PC-9 (cell line): ENCODE measurements at regions not wholly inside any gene's neighbourhood (a gene's known extent, or its start where the extent isn't known, plus 50 kb on each side); places are given as distances from the start of the nearest gene placed in this dataset.

ENCODE experiments used
- BruUV-seq: library from RNA; stranded (reverse); fragments of 400-500 nt; replicated peaks from 2 replicates; lab custom pipeline; 2021; lab: Mats Ljungman, UMichigan
- CTCF ChIA-PET: fragments of 300-600 bp; sonication (Branson Sonifier 250); formaldehyde crosslinking; loops from one replicate; lab custom pipeline; 2022; ENCODE audit warnings: antibody characterized with exemption; lab: Charles Lee
- POLR2A ChIA-PET: fragments of 300-600 bp; sonication (Branson Sonifier 250); formaldehyde crosslinking; loops from one replicate; lab custom pipeline; 2022; ENCODE audit warnings: antibody characterized with exemption; ENCODE audit not compliant: unreplicated experiment; lab: Charles Lee
- DNase-seq, 2 experiments: peaks; one replicate each; pipeline versions ENCODE4 v3.0.0 to v3.0.0-alpha.2; 2015 to 2022; ENCODE audit warnings: mixed read lengths in 1 of 2
- H2AFZ ChIP-seq: fragments of 200-600 bp; sonication (generic); 2 replicates; pipeline ENCODE4 v1.8.1; 2017; ENCODE audit warnings: antibody characterized with exemption
- H3F3A ChIP-seq: fragments of 200-600 bp; sonication (generic); 2 replicates; pipeline ENCODE4 v1.8.1; 2017; ENCODE audit warnings: antibody characterized with exemption, mild to moderate bottlenecking, low read depth; ENCODE audit not compliant: insufficient read depth
- H3K27ac ChIP-seq: fragments of 200-600 bp; sonication (generic); 2 replicates; pipeline ENCODE4 v1.6.1; 2016; ENCODE audit warnings: mixed run types
- H3K27me3 ChIP-seq: fragments of 200-600 bp; sonication (generic); 2 replicates; pipeline ENCODE4 v1.6.1; 2016; ENCODE audit warnings: low read depth, mixed run types; ENCODE audit not compliant: insufficient read depth
- H3K36me3 ChIP-seq: fragments of 200-600 bp; sonication (generic); 2 replicates; pipeline ENCODE4 v1.6.1; 2016; ENCODE audit warnings: low read depth, mixed run types
- H3K4me1 ChIP-seq: fragments of 200-600 bp; sonication (generic); replicated peaks from 2 replicates; pipeline ENCODE4 v1.6.1; 2016; ENCODE audit warnings: mixed run types; ENCODE audit not compliant: insufficient read depth
- H3K4me2 ChIP-seq: fragments of 200-600 bp; sonication (generic); 2 replicates; pipeline ENCODE4 v1.6.1; 2017; ENCODE audit warnings: mixed run types
- H3K4me3 ChIP-seq: fragments of 200-600 bp; sonication (generic); 2 replicates; pipeline ENCODE4 v1.6.1; 2016; ENCODE audit warnings: mixed run types
- H3K79me2 ChIP-seq: fragments of 200-600 bp; sonication (generic); 2 replicates; pipeline ENCODE4 v1.6.1; 2017; ENCODE audit warnings: low read depth, mixed run types
- H3K9me2 ChIP-seq: fragments of 200-600 bp; sonication (generic); 2 replicates; pipeline ENCODE4 v1.8.1; 2017; ENCODE audit warnings: mild to moderate bottlenecking; ENCODE audit not compliant: insufficient read depth
- H3K9me3 ChIP-seq: fragments of 200-600 bp; sonication (generic); 2 replicates; pipeline ENCODE4 v1.8.1; 2016; ENCODE audit warnings: low read depth; ENCODE audit not compliant: insufficient read depth
- H4K20me1 ChIP-seq: fragments of 200-600 bp; sonication (generic); 2 replicates; pipeline ENCODE4 v1.8.1; 2017; ENCODE audit not compliant: insufficient read depth
- EZH2 ChIP-seq: fragments of 200-600 bp; sonication (generic); IDR thresholded peaks from 2 replicates; pipeline ENCODE4 v1.8.0; 2017; ENCODE audit warnings: antibody characterized with exemption, low read depth
- intact Hi-C: fragments of 100-400 bp; cut with micrococcal nuclease; formaldehyde crosslinking; loops from one replicate; pipeline ENCODE4 v1.10.0; 2022; ENCODE audit not compliant: unreplicated experiment
- TF ChIP-seq, protein P1 (sequence below): fragments of 200-600 bp; sonication (generic); conservative IDR thresholded peaks from 2 replicates; pipeline ENCODE4 v1.6.1; 2017; ENCODE audit warnings: mixed run types, antibody characterized with exemption, mild to moderate bottlenecking, moderate library complexity

DNA sequence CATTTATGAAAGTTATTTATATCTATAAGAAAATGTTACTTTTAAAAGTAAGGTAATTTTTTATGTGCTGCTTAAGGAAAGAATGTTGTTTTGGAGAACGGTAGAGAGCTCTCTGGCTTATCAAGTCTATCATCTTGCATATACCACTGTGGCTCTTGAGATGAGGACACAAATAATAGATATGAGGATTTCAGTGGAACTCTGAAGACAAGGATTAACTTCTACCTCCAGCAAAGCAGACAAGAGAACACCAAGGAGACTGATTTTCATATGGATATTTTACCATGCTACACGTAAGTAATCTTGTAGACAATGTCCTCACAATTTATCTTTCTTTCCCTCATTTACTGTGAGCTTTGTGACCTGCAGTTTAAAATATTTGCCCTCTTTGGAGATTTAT, 557.5 kb upstream of the NDST4 start:
- H3K4me2 ChIP-seq: no peak overlapping the region
- H3F3A ChIP-seq: no peaks in the 10 kb centered on the region
- BruUV-seq: no TSS peak
- H3K4me1 ChIP-seq: no peaks in the 10 kb centered on the region
- CTCF ChIA-PET: no interaction called here
- H3K27ac ChIP-seq: no peak overlapping the region
- no peak for DNase-seq
- no peaks in the 10 kb centered on the region for H3K9me2 ChIP-seq
- intact Hi-C loops: no loop called here
- H3K9me3 ChIP-seq: no peaks in the 10 kb centered on the region
- H2AFZ ChIP-seq: no peak overlapping the region
- H4K20me1 ChIP-seq: no peaks in the 10 kb centered on the region
- POLR2A ChIA-PET: no interaction called here
- H3K27me3 ChIP-seq: no peaks in the 10 kb centered on the region
- H3K4me3 ChIP-seq: no peak overlapping the region
- H3K79me2 ChIP-seq: no peaks in the 10 kb centered on the region
- H3K36me3 ChIP-seq: no peaks in the 10 kb centered on the region
- TF ChIP-seq EZH2: no peak
- TF ChIP-seq, protein P1, sequence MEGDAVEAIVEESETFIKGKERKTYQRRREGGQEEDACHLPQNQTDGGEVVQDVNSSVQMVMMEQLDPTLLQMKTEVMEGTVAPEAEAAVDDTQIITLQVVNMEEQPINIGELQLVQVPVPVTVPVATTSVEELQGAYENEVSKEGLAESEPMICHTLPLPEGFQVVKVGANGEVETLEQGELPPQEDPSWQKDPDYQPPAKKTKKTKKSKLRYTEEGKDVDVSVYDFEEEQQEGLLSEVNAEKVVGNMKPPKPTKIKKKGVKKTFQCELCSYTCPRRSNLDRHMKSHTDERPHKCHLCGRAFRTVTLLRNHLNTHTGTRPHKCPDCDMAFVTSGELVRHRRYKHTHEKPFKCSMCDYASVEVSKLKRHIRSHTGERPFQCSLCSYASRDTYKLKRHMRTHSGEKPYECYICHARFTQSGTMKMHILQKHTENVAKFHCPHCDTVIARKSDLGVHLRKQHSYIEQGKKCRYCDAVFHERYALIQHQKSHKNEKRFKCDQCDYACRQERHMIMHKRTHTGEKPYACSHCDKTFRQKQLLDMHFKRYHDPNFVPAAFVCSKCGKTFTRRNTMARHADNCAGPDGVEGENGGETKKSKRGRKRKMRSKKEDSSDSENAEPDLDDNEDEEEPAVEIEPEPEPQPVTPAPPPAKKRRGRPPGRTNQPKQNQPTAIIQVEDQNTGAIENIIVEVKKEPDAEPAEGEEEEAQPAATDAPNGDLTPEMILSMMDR: no peak

DNA sequence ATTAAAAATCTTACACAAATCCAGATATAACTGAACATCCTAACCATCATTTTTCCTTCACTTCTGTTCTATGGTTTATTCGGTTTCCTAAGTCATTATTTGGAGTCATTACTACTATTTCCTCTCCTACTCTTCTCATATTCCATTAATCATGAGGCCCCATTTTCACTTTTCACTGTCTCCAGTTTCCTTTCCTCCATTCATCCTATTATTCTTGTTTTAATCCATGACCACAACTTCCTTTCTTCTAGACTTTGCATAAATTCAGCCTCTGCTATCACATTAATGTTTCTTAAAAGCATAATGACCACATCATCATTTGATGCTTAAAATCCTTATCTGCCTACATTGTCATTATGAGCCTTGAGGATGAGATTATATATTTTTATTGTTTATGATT, 555.0 kb upstream of the NDST4 start:
- H3K9me3 ChIP-seq: no peaks in the 10 kb centered on the region
- no peak for DNase-seq
- H3K4me1 ChIP-seq: no peaks in the 10 kb centered on the region
- no peak overlapping the region for H2AFZ ChIP-seq
- POLR2A ChIA-PET: no interaction called here
- H3F3A ChIP-seq: no peaks in the 10 kb centered on the region
- no peak for TF ChIP-seq EZH2
- TF ChIP-seq, protein P1: no peak
- H3K4me2 ChIP-seq: no peak overlapping the region
- intact Hi-C loops: no loop called here
- no peak overlapping the region for H3K4me3 ChIP-seq
- no peaks in the 10 kb centered on the region for H3K9me2 ChIP-seq
- no peaks in the 10 kb centered on the region for H3K36me3 ChIP-seq
- BruUV-seq: no TSS peak
- CTCF ChIA-PET: no interaction called here
- no peaks in the 10 kb centered on the region for H4K20me1 ChIP-seq
- no peaks in the 10 kb centered on the region for H3K79me2 ChIP-seq
- no peaks in the 10 kb centered on the region for H3K27me3 ChIP-seq
- no peak overlapping the region for H3K27ac ChIP-seq

DNA sequence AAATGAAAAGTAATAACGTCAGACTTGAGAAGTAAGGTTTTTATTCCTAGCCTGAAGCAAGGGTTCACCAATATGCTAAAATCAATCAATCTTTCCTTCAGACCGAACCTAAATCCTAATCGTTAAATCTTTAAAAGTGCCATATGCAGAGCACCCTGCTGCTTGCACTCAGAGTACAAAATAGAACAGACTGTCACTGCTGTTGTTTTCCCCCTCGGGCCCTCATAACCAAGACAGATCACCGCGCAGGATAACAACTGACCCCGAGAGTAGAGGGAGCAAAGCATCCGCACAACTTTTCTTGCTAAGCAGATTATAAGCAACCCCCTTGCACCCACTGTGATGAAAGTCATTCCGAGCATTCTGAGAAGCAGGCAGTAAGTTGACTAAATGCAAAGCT, 550.9 kb upstream of the NDST4 start:
- Histone ChIP-seq H3K79me2 (no peaks in the 10 kb centered on the region), H3K36me3 (no peaks in the 10 kb centered on the region), H3F3A (no peaks in the 10 kb centered on the region), H3K27ac (no peak overlapping the region), H2AFZ (no peak overlapping the region), H3K9me3 (no peaks in the 10 kb centered on the region), H3K9me2 (no peaks in the 10 kb centered on the region), H3K4me2 (no peak overlapping the region), H3K4me3 (no peak overlapping the region), H4K20me1 (no peaks in the 10 kb centered on the region), H3K4me1 (no peaks in the 10 kb centered on the region), H3K27me3 (no peaks in the 10 kb centered on the region)
- no peak for DNase-seq
- no peak for TF ChIP-seq EZH2
- TF ChIP-seq, protein P1: no peak
- CTCF ChIA-PET: no interaction called here
- POLR2A ChIA-PET: no interaction called here
- BruUV-seq: no TSS peak
- intact Hi-C loops: no loop called here
